Stimulated activated CD4-positive, alpha-beta T cell treated with anti-CD3 and anti-CD28 coated beads, Interleukin-1b, Interleukin-23, amount 100 ng/mL, for 24 hours (primary cell): ENCODE measurements at regions not wholly inside any gene's neighbourhood (a gene's known extent, or its start where the extent isn't known, plus 50 kb on each side); places are given as distances from the start of the nearest gene placed in this dataset.

Experiments
- DNase-seq, 4 experiments: peaks; one replicate each; pipeline ENCODE4 v3.0.0-alpha.2; 2020; ENCODE audit warnings: low read depth in 4 of 4, low spot score in 1 of 4

GRCh38 chr1:212557739-212558692 lies 50.5 kb upstream of the ATF3 start:
- DNase-seq = peak in 1 of 4 experiments; percentile 7

GRCh38 chr1:212558693-212559480 lies 49.7 kb upstream of the ATF3 start:
- peak; percentile 74 to 85 (median 79) for DNase-seq
